GM20000 (cell line): ENCODE measurements at regions not wholly inside any gene's neighbourhood (a gene's known extent, or its start where the extent isn't known, plus 50 kb on each side); places are given as distances from the start of the nearest gene placed in this dataset.

Experiments
- DNase-seq: peaks from one replicate; pipeline ENCODE4 v3.0.0; 2012; ENCODE audit warnings: low spot score
- CTCF ChIP-seq: IDR thresholded peaks from 2 replicates; pipeline ENCODE4 v1.5.1; 2012; ENCODE audit warnings: mild to moderate bottlenecking, control low read depth; ENCODE audit errors: extremely low read depth, missing control alignments

- no peak for DNase-seq
- TF ChIP-seq CTCF = no peak
These were observed 74.3 kb upstream of the CPM start for GRCh38 chr12:69007101-69007854.

GRCh38 chr12:69007855-69008351 is 74.9 kb upstream of the CPM start:
- no peak for TF ChIP-seq CTCF
- no peak for DNase-seq

GRCh38 chr12:69008520-69008919 is 75.5 kb upstream of the CPM start:
- DNase-seq = no peak

GRCh38 chr12:69014047-69014446 is 81.1 kb upstream of the CPM start:
- DNase-seq = no peak
- no peak for TF ChIP-seq CTCF

More at GRCh38 chr12:69008520-69008919, 75.5 kb upstream of the CPM start:
- no peak for TF ChIP-seq CTCF

GRCh38 chr12:69015017-69015416 is 82.0 kb upstream of the CPM start:
- TF ChIP-seq CTCF = no peak

GRCh38 chr12:69015831-69016230 is 82.9 kb upstream of the CPM start:
- DNase-seq = no peak
- no peak for TF ChIP-seq CTCF

More at GRCh38 chr12:69015017-69015416, 82.0 kb upstream of the CPM start:
- no peak for DNase-seq

GRCh38 chr12:69019082-69019481 is 86.1 kb upstream of the CPM start:
- DNase-seq = no peak
- no peak for TF ChIP-seq CTCF
